ENCODE measurements at regions not wholly inside any gene's neighbourhood (a gene's known extent, or its start where the extent isn't known, plus 50 kb on each side); places are given as distances from the start of the nearest gene placed in this dataset.
A peak's percentile ranks its signal among the peaks of the same experiment; 100 is the strongest.

GRCh38 chr6:95905132-95905531 is 110.6 kb upstream of the FUT9 start:
- no peaks in the 10 kb centered on the region for H3K27me3 ChIP-seq (ENCODE audit: control insufficient read depth in 2 of 2, insufficient read depth in 2 of 2, low read length in 2 of 2)
- no peaks in the 10 kb centered on the region for H4K20me1 ChIP-seq (replicated peaks; ENCODE audit: control insufficient read depth, insufficient read depth, low read length)
- in situ Hi-C loops (cut with MboI): no loop called here
- H3K4me2 ChIP-seq (ENCODE audit: insufficient read depth, low read length): no peak overlapping the region
- FAIRE-seq (no peak), DNase-seq (ENCODE audit: extremely low read depth in 1 of 4, low spot score in 3 of 4) (no peak), ATAC-seq (no peak)
- ChIA-PET POLR2A (no interaction called here), CTCF (ENCODE audit: low intra/inter-chr PET ratio) (no interaction called here)
- H3K36me3 ChIP-seq (ENCODE audit: control insufficient read depth, insufficient read depth, low read length): no peaks in the 10 kb centered on the region
- no peaks in the 10 kb centered on the region for H3K79me2 ChIP-seq (ENCODE audit: control insufficient read depth, insufficient read depth, low read length)
- 0% methylated on average over 3 of the region's 3 CpGs for WGBS (ENCODE audit: insufficient coverage, low coverage, missing lambda C conversion rate)
- no peaks in the 10 kb centered on the region for H3K9me1 ChIP-seq (ENCODE audit: control insufficient read depth, insufficient read depth, low read length)
- H3K9ac ChIP-seq (ENCODE audit: insufficient read depth in 1 of 2, low read depth in 2 of 2, low read length in 2 of 2): no peak overlapping the region
- H3K4me1 ChIP-seq (replicated peaks in 1 of 2; ENCODE audit: control insufficient read depth in 2 of 2, insufficient read depth in 2 of 2, low read length in 2 of 2): no peaks in the 10 kb centered on the region
- H3K9me3 ChIP-seq (replicated peaks; ENCODE audit: control insufficient read depth, insufficient read depth, low read depth, low read length): no peaks in the 10 kb centered on the region
- BruUV-seq (replicated peaks): no TSS peak
- no peak overlapping the region for H3K27ac ChIP-seq (ENCODE audit: extremely low read depth, low read depth, low read length)
- TF ChIP-seq ZNF165 (CRISPR knock-in tag; IDR thresholded peaks at IDR 0.05; ENCODE audit: borderline replicate concordance) (no peak), ZNF316 (IDR thresholded peaks at IDR 0.05) (peak; percentile 23; the same call in 1 of the 2 replicates)
- intact Hi-C loops (cut with micrococcal nuclease): no loop called here
- H3K4me3 ChIP-seq: no peak overlapping the region
- no peak overlapping the region for H2AFZ ChIP-seq (ENCODE audit: low read depth, low read length)

GRCh38 chr6:95917034-95917433 is 98.7 kb upstream of the FUT9 start:
- no peak overlapping the region for H2AFZ ChIP-seq (ENCODE audit: low read depth, low read length)
- POLR2A ChIA-PET: no interaction called here
- intact Hi-C loops (cut with micrococcal nuclease): no loop called here
- H4K20me1 ChIP-seq (replicated peaks; ENCODE audit: control insufficient read depth, insufficient read depth, low read length): no peaks in the 10 kb centered on the region
- H3K4me3 ChIP-seq: no peak overlapping the region
- in situ Hi-C loops (cut with MboI): no loop called here
- FAIRE-seq: no peak
- H3K27ac ChIP-seq (ENCODE audit: extremely low read depth, low read depth, low read length): no peak overlapping the region
- ATAC-seq: no peak
- no peaks in the 10 kb centered on the region for H3K27me3 ChIP-seq (ENCODE audit: control insufficient read depth in 2 of 2, insufficient read depth in 2 of 2, low read length in 2 of 2)
- no peak overlapping the region for H3K4me2 ChIP-seq (ENCODE audit: insufficient read depth, low read length)
- no peaks in the 10 kb centered on the region for H3K36me3 ChIP-seq (ENCODE audit: control insufficient read depth, insufficient read depth, low read length)
- CTCF ChIA-PET (ENCODE audit: low intra/inter-chr PET ratio): no interaction called here
- no peaks in the 10 kb centered on the region; the same call in 1 of the 2 replicates for H3K9me3 ChIP-seq (replicated peaks; ENCODE audit: control insufficient read depth, insufficient read depth, low read depth, low read length)
- no TSS peak for BruUV-seq (replicated peaks)
- DNase-seq (ENCODE audit: extremely low read depth in 1 of 4, low spot score in 3 of 4): no peak
- no peaks in the 10 kb centered on the region for H3K9me1 ChIP-seq (ENCODE audit: control insufficient read depth, insufficient read depth, low read length)
- no peak for TF ChIP-seq ZNF551 (CRISPR knock-in tag; IDR thresholded peaks at IDR 0.05)
- no peak for TF ChIP-seq MAFG (tag; conservative IDR thresholded peaks at IDR 0.05)
- no peak for TF ChIP-seq PTBP1 (IDR thresholded peaks at IDR 0.05; ENCODE audit: low read depth, low read length)
- no peak for TF ChIP-seq ADNP (tag; IDR thresholded peaks at IDR 0.05)
- no peak overlapping the region for H3K9ac ChIP-seq (ENCODE audit: insufficient read depth in 1 of 2, low read depth in 2 of 2, low read length in 2 of 2)
- H3K79me2 ChIP-seq (ENCODE audit: control insufficient read depth, insufficient read depth, low read length): no peaks in the 10 kb centered on the region
- 4% methylated on average over 2 of the region's 2 CpGs for WGBS (ENCODE audit: insufficient coverage, low coverage, missing lambda C conversion rate)
- no peaks in the 10 kb centered on the region for H3K4me1 ChIP-seq (replicated peaks in 1 of 2; ENCODE audit: control insufficient read depth in 2 of 2, insufficient read depth in 2 of 2, low read length in 2 of 2)
